Stomach (tissue), 4 donors: ENCODE measurements at regions not wholly inside any gene's neighbourhood (a gene's known extent, or its start where the extent isn't known, plus 50 kb on each side); places are given as distances from the start of the nearest gene placed in this dataset.

Source experiments
- POLR2A ChIP-seq, 4 donors: fragments of 450-650 bp; IDR thresholded peaks; one replicate each; pipeline ENCODE4 v1.6.1; 2016; ENCODE audit warnings: antibody characterized with exemption in 4 of 4, control low read depth in 2 of 4, mild to moderate bottlenecking in 1 of 4, moderate library complexity in 1 of 4
- POLR2AphosphoS5 ChIP-seq, 3 donors: sonication (generic); formaldehyde crosslinking; IDR thresholded peaks; one replicate each; pipeline ENCODE4 v1.6.1; 2016; ENCODE audit warnings: antibody characterized with exemption in 3 of 3
- TF ChIP-seq, protein P1 (sequence below), 7 experiments: fragments of 450-650 bp in 4 of 7; fragments of 200-600 bp in 3 of 7; sonication (generic) in 3 of 7; IDR thresholded peaks; one replicate each; pipeline ENCODE4 v1.5.1; 2016 to 2019; ENCODE audit warnings: antibody characterized with exemption in 7 of 7, control low read depth in 2 of 7, mild to moderate bottlenecking in 1 of 7

DNA sequence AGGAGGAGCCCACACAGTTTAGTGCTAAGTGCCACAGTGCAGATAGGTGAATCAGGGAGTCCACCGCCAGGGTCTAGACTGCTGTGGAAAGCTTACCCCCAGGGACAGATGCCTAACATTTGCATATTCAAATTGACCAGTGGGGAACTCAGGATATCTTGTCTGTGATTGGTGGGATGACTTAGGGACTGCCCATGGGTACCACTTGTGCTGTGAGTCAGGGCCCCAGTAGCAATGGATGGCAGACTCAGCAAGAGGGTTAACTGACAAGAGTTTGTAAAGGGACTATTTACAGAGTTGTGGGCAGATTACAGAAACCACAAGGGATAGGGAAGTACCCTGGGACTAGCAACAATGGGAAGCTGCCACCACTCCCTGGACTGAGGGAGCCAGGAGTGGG lies 282.1 kb downstream of the BCOR start:
- TF ChIP-seq POLR2A (IDR thresholded peaks at IDR 0.05) = no peak
- TF ChIP-seq, protein P1, sequence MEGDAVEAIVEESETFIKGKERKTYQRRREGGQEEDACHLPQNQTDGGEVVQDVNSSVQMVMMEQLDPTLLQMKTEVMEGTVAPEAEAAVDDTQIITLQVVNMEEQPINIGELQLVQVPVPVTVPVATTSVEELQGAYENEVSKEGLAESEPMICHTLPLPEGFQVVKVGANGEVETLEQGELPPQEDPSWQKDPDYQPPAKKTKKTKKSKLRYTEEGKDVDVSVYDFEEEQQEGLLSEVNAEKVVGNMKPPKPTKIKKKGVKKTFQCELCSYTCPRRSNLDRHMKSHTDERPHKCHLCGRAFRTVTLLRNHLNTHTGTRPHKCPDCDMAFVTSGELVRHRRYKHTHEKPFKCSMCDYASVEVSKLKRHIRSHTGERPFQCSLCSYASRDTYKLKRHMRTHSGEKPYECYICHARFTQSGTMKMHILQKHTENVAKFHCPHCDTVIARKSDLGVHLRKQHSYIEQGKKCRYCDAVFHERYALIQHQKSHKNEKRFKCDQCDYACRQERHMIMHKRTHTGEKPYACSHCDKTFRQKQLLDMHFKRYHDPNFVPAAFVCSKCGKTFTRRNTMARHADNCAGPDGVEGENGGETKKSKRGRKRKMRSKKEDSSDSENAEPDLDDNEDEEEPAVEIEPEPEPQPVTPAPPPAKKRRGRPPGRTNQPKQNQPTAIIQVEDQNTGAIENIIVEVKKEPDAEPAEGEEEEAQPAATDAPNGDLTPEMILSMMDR (IDR thresholded peaks at IDR 0.05) = no peak
- no peak for TF ChIP-seq POLR2AphosphoS5 (IDR thresholded peaks at IDR 0.05)
